ENCODE measurements at regions not wholly inside any gene's neighbourhood (a gene's known extent, or its start where the extent isn't known, plus 50 kb on each side); places are given as distances from the start of the nearest gene placed in this dataset.
"Not testable (repeated sequence)": the region's sequence is repeated elsewhere in the genome, so short reads cannot be mapped to it uniquely, and the experiment has no call there.

GRCh38 chr3:82378392-82378791, 616.9 kb upstream of the GBE1 start:
- H3K4me1 ChIP-seq: no peaks in the 10 kb centered on the region
- ATAC-seq (no peak), DNase-seq (no peak)
- in situ Hi-C loops (cut with MboI; ENCODE audit: low sequenced_read_pairs in 4 of 4): no loop called here
- H3K27ac ChIP-seq: no peak overlapping the region
- no peaks in the 10 kb centered on the region for H3K36me3 ChIP-seq
- no peak for TF ChIP-seq CTCF (IDR thresholded peaks at IDR 0.05 in 4 of 5, conservative IDR thresholded peaks at IDR 0.05 in 1 of 5)
- no peak for TF ChIP-seq POLR2A (IDR thresholded peaks at IDR 0.05)
- no peak overlapping the region for H3K4me3 ChIP-seq
- no peaks in the 10 kb centered on the region for H3K9me3 ChIP-seq
- no peaks in the 10 kb centered on the region for H3K27me3 ChIP-seq
- intact Hi-C loops (cut with DNase I; ENCODE audit: low total_unique reads): no loop called here

- TF ChIP-seq CTCF (IDR thresholded peaks at IDR 0.05 in 4 of 5, conservative IDR thresholded peaks at IDR 0.05 in 1 of 5) (no peak), POLR2A (IDR thresholded peaks at IDR 0.05) (no peak)
- Histone ChIP-seq H3K4me3 (no peak overlapping the region), H3K36me3 (no peaks in the 10 kb centered on the region), H3K27ac (no peak overlapping the region), H3K27me3 (no peaks in the 10 kb centered on the region), H3K4me1 (no peaks in the 10 kb centered on the region), H3K9me3 (no peaks in the 10 kb centered on the region)
- DNase-seq (no peak), ATAC-seq (no peak)
- in situ Hi-C loops (cut with MboI; ENCODE audit: low sequenced_read_pairs in 4 of 4) (no loop called here), intact Hi-C loops (cut with DNase I; ENCODE audit: low total_unique reads) (no loop called here)
Measured at GRCh38 chr3:82376883-82377282, 615.4 kb upstream of the GBE1 start.

- H3K9me3 ChIP-seq; H3K27ac ChIP-seq; H3K4me3 ChIP-seq; ATAC-seq; H3K36me3 ChIP-seq; H3K27me3 ChIP-seq; in situ Hi-C loops (cut with MboI; ENCODE audit: low sequenced_read_pairs in 4 of 4); H3K4me1 ChIP-seq; intact Hi-C loops (cut with DNase I; ENCODE audit: low total_unique reads); DNase-seq: not testable (repeated sequence)
Measured at GRCh38 chr3:82373833-82374232, 612.4 kb upstream of the GBE1 start.

GRCh38 chr3:82364827-82365226, 603.4 kb upstream of the GBE1 start:
- Histone ChIP-seq H3K36me3 (no peaks in the 10 kb centered on the region), H3K9me3 (no peaks in the 10 kb centered on the region), H3K27me3 (no peaks in the 10 kb centered on the region), H3K4me1 (no peaks in the 10 kb centered on the region), H3K4me3 (no peak overlapping the region), H3K27ac (no peak overlapping the region)
- in situ Hi-C loops (cut with MboI; ENCODE audit: low sequenced_read_pairs in 4 of 4) (no loop called here), intact Hi-C loops (cut with DNase I; ENCODE audit: low total_unique reads) (no loop called here)
- no peak for DNase-seq
- TF ChIP-seq POLR2A (IDR thresholded peaks at IDR 0.05): no peak
- no peak for TF ChIP-seq CTCF (IDR thresholded peaks at IDR 0.05 in 4 of 5, conservative IDR thresholded peaks at IDR 0.05 in 1 of 5)
- no peak for ATAC-seq

GRCh38 chr3:82363131-82363530, 601.7 kb upstream of the GBE1 start:
- Histone ChIP-seq H3K27me3 (no peaks in the 10 kb centered on the region), H3K4me1 (no peaks in the 10 kb centered on the region), H3K4me3 (no peak overlapping the region), H3K36me3 (no peaks in the 10 kb centered on the region), H3K27ac (no peak overlapping the region), H3K9me3 (no peaks in the 10 kb centered on the region)
- ATAC-seq (no peak), DNase-seq (no peak)
- in situ Hi-C loops (cut with MboI; ENCODE audit: low sequenced_read_pairs in 4 of 4): no loop called here
- intact Hi-C loops (cut with DNase I; ENCODE audit: low total_unique reads): no loop called here
- TF ChIP-seq CTCF (IDR thresholded peaks at IDR 0.05 in 4 of 5, conservative IDR thresholded peaks at IDR 0.05 in 1 of 5) (no peak), POLR2A (IDR thresholded peaks at IDR 0.05) (no peak)
